Endothelial cell of umbilical vein (primary cell): ENCODE measurements at regions not wholly inside any gene's neighbourhood (a gene's known extent, or its start where the extent isn't known, plus 50 kb on each side); places are given as distances from the start of the nearest gene placed in this dataset.

Experiments
- BruUV-seq: library from RNA; stranded (reverse); fragments of 400-500 nt; replicated peaks from 2 replicates; lab custom pipeline; 2021; lab: Mats Ljungman, UMichigan
- CTCF ChIA-PET: fragments of 300-600, 350-600 bp; sonication (Branson Sonifier 250); formaldehyde crosslinking; loops from one replicate; lab custom pipeline; 2021; ENCODE audit warnings: antibody characterized with exemption, inconsistent platforms; lab: Charles Lee
- POLR2A ChIA-PET: fragments of 300-600, 350-600 bp; sonication (Branson Sonifier 250); formaldehyde crosslinking; loops from one replicate; lab custom pipeline; 2021; ENCODE audit warnings: antibody characterized with exemption, inconsistent platforms; lab: Charles Lee
- DNase-seq: peaks from one replicate; pipeline ENCODE4 v3.0.0-alpha.2; 2011; ENCODE audit warnings: low read depth, low spot score
- FAIRE-seq: peaks from 2 replicates; lab custom pipeline; 2011; peaks lifted over from hg19 to GRCh38; lab: Jason Lieb, UNC
- H2AFZ ChIP-seq: 2 replicates; pipeline ENCODE4 v1.6.0; 2012; ENCODE audit warnings: low read depth, low read length, control low read depth, inconsistent platforms
- H3K27ac ChIP-seq: 2 replicates; pipeline ENCODE4 v1.5.1; 2011; ENCODE audit warnings: low read depth, mild to moderate bottlenecking, control low read depth, low read length, moderate library complexity; ENCODE audit not compliant: insufficient read depth
- H3K27me3 ChIP-seq, 2 experiments: 2 replicates each; pipeline versions ENCODE4 v1.6.0 to v1.6.1; 2011; ENCODE audit warnings: low read length in 2 of 2, mixed read lengths in 1 of 2; ENCODE audit not compliant: control insufficient read depth in 2 of 2, insufficient read depth in 2 of 2
- H3K36me3 ChIP-seq, 2 experiments: 2 replicates in 1 of 2; 3 replicates in 1 of 2; pipeline ENCODE4 v1.5.1; 2011; ENCODE audit warnings: low read length in 2 of 2, mild to moderate bottlenecking in 1 of 2, moderate library complexity in 1 of 2; ENCODE audit not compliant: control insufficient read depth in 2 of 2, insufficient read depth in 2 of 2; ENCODE audit errors: extremely low read depth in 1 of 2
- H3K4me1 ChIP-seq: 3 replicates; pipeline ENCODE4 v1.5.1; 2011; ENCODE audit warnings: mild to moderate bottlenecking, low read length; ENCODE audit not compliant: control insufficient read depth, insufficient read depth; ENCODE audit errors: extremely low read depth
- H3K4me2 ChIP-seq: 2 replicates; pipeline ENCODE4 v1.6.1; 2011; ENCODE audit warnings: low read length, control low read depth, mixed read lengths; ENCODE audit not compliant: insufficient read depth
- H3K4me3 ChIP-seq, 3 experiments: fragments of 200-600 bp in 1 of 3; sonication (generic), shearing (Covaris generic) in 1 of 3; replicated peaks in 1 of 3; 2 replicates each; pipeline ENCODE4 v1.5.1; 2011 to 2016; ENCODE audit warnings: control low read depth in 3 of 3, low read length in 3 of 3, mild to moderate bottlenecking in 2 of 3, inconsistent platforms in 1 of 3, low read depth in 1 of 3, moderate library complexity in 1 of 3; ENCODE audit not compliant: insufficient read depth in 1 of 3
- H3K79me2 ChIP-seq: 2 replicates; pipeline ENCODE4 v1.6.0; 2012; ENCODE audit warnings: low read length, inconsistent platforms; ENCODE audit not compliant: control insufficient read depth, insufficient read depth
- H3K9ac ChIP-seq: replicated peaks from 2 replicates; pipeline ENCODE3; 2011; ENCODE audit warnings: low read length, control low read depth; ENCODE audit not compliant: insufficient read depth; ENCODE audit errors: extremely low read depth
- H3K9me1 ChIP-seq: replicated peaks from 3 replicates; pipeline ENCODE4 v1.6.0; 2011; ENCODE audit warnings: mild to moderate bottlenecking, low read length; ENCODE audit not compliant: control insufficient read depth, insufficient read depth; ENCODE audit errors: extremely low read depth
- H3K9me3 ChIP-seq: replicated peaks from 2 replicates; pipeline ENCODE4 v1.5.1; 2012; ENCODE audit warnings: low read length, inconsistent platforms; ENCODE audit not compliant: control insufficient read depth, insufficient read depth
- H4K20me1 ChIP-seq: replicated peaks from 2 replicates; pipeline ENCODE3; 2011; ENCODE audit warnings: mild to moderate bottlenecking, low read length; ENCODE audit not compliant: control insufficient read depth, insufficient read depth; ENCODE audit errors: extremely low read depth
- CTCF ChIP-seq, 2 donors: IDR thresholded peaks; 1 replicate in 1 of 2; 2 replicates in 1 of 2; pipeline ENCODE4 v1.5.1; 2011; ENCODE audit warnings: low read length in 2 of 2, mild to moderate bottlenecking in 2 of 2, moderate library complexity in 2 of 2, control low read depth in 1 of 2, inconsistent platforms in 1 of 2, low read depth in 1 of 2; ENCODE audit not compliant: insufficient read depth in 1 of 2; ENCODE audit errors: extremely low read depth in 1 of 2
- EZH2 ChIP-seq: IDR thresholded peaks from 2 replicates; pipeline ENCODE4 v1.6.1; 2012; ENCODE audit warnings: borderline replicate concordance, low read depth, mild to moderate bottlenecking, moderate library complexity, low read length, inconsistent platforms; ENCODE audit not compliant: severe bottlenecking
- FOS ChIP-seq: IDR thresholded peaks from 2 replicates; pipeline ENCODE4 v1.6.1; 2011; ENCODE audit warnings: mild to moderate bottlenecking, low read length, moderate library complexity, borderline replicate concordance; ENCODE audit not compliant: insufficient read depth
- GATA2 ChIP-seq: IDR thresholded peaks from 2 replicates; pipeline ENCODE4 v1.7.0; 2011; ENCODE audit warnings: low read depth, mild to moderate bottlenecking, moderate library complexity, mixed read lengths, low read length; ENCODE audit not compliant: insufficient read length, insufficient read depth
- JUN ChIP-seq: IDR thresholded peaks from 2 replicates; pipeline ENCODE4 v1.6.1; 2011; ENCODE audit warnings: borderline replicate concordance, low read depth; ENCODE audit not compliant: insufficient read length, insufficient read depth
- MAX ChIP-seq: IDR thresholded peaks from 2 replicates; pipeline ENCODE4 v1.6.1; 2011; ENCODE audit not compliant: insufficient read depth, insufficient read length
- MYC ChIP-seq: IDR thresholded peaks from one replicate; pipeline ENCODE4 v1.6.1; 2011; ENCODE audit warnings: mild to moderate bottlenecking, low read depth, low read length
- POLR2A ChIP-seq: IDR thresholded peaks from 2 replicates; pipeline ENCODE4 v1.6.1; 2012; ENCODE audit warnings: low read depth, mild to moderate bottlenecking, control low read depth, low read length
- POLR2AphosphoS5 ChIP-seq: IDR thresholded peaks from 2 replicates; pipeline ENCODE4 v1.6.1; 2012; ENCODE audit warnings: low read depth, mild to moderate bottlenecking, control low read depth, low read length, moderate library complexity; ENCODE audit not compliant: insufficient read depth
- dilution Hi-C: fragments of 300-500 bp; cut with MboI; formaldehyde crosslinking; loops from one replicate; pipeline ENCODE4 v1.15.0; 2019; ENCODE audit warnings: low sequenced_read_pairs; ENCODE audit not compliant: extremely low pct_ligation_motif_present
- intact Hi-C: fragments of 100-400 bp; cut with micrococcal nuclease; formaldehyde crosslinking; loops from one replicate; pipeline ENCODE4 v1.10.0; 2022

- H3K27me3 ChIP-seq, result no peaks in the 10 kb centered on the region
- no peaks in the 10 kb centered on the region for H3K9me1 ChIP-seq
- no peak overlapping the region for H3K9ac ChIP-seq
- no peak overlapping the region for H3K4me3 ChIP-seq
- no peaks in the 10 kb centered on the region for H3K9me3 ChIP-seq
- no peak overlapping the region for H3K27ac ChIP-seq
- no peaks in the 10 kb centered on the region for H3K79me2 ChIP-seq
- dilution Hi-C loops (no loop called here), intact Hi-C loops (no loop called here)
- no peaks in the 10 kb centered on the region for H3K4me1 ChIP-seq
- no peak overlapping the region for H2AFZ ChIP-seq
- H4K20me1 ChIP-seq, result no peaks in the 10 kb centered on the region
- no peak overlapping the region for H3K4me2 ChIP-seq
- DNase-seq (no peak), FAIRE-seq (no peak)
- H3K36me3 ChIP-seq, result no peaks in the 10 kb centered on the region
- POLR2A ChIA-PET, result no interaction called here
- TF ChIP-seq CTCF (IDR thresholded peaks at IDR 0.05; ENCODE audit: extremely low read depth in 1 of 2, insufficient read depth in 1 of 2, low read depth in 1 of 2, low read length in 2 of 2), result no peak
- TF ChIP-seq FOS, result no peak
- TF ChIP-seq GATA2, result no peak
- no peak for TF ChIP-seq JUN
- no peak for TF ChIP-seq EZH2
- TF ChIP-seq POLR2A, result no peak
- TF ChIP-seq MYC, result no peak
- no peak for TF ChIP-seq MAX
- no peak for TF ChIP-seq POLR2AphosphoS5
- no TSS peak for BruUV-seq
- CTCF ChIA-PET, result interaction anchor here (0.6 kb wide), 1 partner anchor 20 kb away, joined by 3 read pairs; no protein-coding TSS in a partner anchor
Observed at GRCh38 chr4:13857800-13858199, 230.3 kb upstream of the BOD1L1 start.
